ENCODE measurements at regions not wholly inside any gene's neighbourhood (a gene's known extent, or its start where the extent isn't known, plus 50 kb on each side); places are given as distances from the start of the nearest gene placed in this dataset.

DNA sequence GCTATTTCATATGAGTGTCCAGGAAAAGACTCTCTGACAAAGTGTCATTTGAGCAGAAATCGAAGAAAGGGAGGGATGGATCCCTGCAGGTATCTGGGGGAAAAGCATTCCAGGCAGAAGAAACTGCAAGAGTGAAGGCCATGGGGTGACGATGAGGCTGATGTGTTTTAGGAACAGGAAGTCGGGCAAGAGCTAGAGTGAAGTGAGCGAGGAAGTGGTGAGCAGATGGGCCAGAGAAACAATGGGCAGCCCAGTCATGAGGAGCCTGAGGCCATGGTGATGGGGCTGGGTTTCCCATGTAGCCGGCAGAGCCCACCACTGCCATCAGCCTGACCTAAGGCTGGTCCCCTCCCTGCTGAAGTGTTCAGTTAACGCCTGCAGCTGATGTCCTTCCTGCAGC lies 150.2 kb downstream of the TNFSF13B start:
- Histone ChIP-seq H3K27ac (ENCODE audit: low read depth, low read length, poor library complexity, severe bottlenecking) (no peak overlapping the region), H4K20me1 (ENCODE audit: insufficient read depth, low read length) (no peaks in the 10 kb centered on the region), H3K27me3 (ENCODE audit: insufficient read depth, low read length) (no peaks in the 10 kb centered on the region; the same call in 1 of the 2 replicates), H3K9me2 (ENCODE audit: low read depth, low read length) (no peaks in the 10 kb centered on the region), H3K4me1 (ENCODE audit: insufficient read depth, low read length, severe bottlenecking) (no peaks in the 10 kb centered on the region), H3K79me2 (ENCODE audit: insufficient read depth, low read length) (no peaks in the 10 kb centered on the region), H3K36me3 (ENCODE audit: insufficient read depth, low read length) (no peaks in the 10 kb centered on the region), H3K9me3 (ENCODE audit: low read length) (no peaks in the 10 kb centered on the region), H3F3A (ENCODE audit: insufficient read depth, low read length) (no peaks in the 10 kb centered on the region), H3K4me3 (ENCODE audit: low read depth, low read length, poor library complexity, severe bottlenecking) (no peak overlapping the region), H2AFZ (ENCODE audit: low read length) (no peak overlapping the region), H3K4me2 (ENCODE audit: low read length) (no peak overlapping the region), H3K9ac (ENCODE audit: low read length) (no peak overlapping the region)
- TF ChIP-seq, protein P1, sequence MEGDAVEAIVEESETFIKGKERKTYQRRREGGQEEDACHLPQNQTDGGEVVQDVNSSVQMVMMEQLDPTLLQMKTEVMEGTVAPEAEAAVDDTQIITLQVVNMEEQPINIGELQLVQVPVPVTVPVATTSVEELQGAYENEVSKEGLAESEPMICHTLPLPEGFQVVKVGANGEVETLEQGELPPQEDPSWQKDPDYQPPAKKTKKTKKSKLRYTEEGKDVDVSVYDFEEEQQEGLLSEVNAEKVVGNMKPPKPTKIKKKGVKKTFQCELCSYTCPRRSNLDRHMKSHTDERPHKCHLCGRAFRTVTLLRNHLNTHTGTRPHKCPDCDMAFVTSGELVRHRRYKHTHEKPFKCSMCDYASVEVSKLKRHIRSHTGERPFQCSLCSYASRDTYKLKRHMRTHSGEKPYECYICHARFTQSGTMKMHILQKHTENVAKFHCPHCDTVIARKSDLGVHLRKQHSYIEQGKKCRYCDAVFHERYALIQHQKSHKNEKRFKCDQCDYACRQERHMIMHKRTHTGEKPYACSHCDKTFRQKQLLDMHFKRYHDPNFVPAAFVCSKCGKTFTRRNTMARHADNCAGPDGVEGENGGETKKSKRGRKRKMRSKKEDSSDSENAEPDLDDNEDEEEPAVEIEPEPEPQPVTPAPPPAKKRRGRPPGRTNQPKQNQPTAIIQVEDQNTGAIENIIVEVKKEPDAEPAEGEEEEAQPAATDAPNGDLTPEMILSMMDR (IDR thresholded peaks at IDR 0.05; ENCODE audit: low read length) = no peak
- no peak for TF ChIP-seq EZH2 (IDR thresholded peaks at IDR 0.05; ENCODE audit: borderline replicate concordance, low read length)

DNA sequence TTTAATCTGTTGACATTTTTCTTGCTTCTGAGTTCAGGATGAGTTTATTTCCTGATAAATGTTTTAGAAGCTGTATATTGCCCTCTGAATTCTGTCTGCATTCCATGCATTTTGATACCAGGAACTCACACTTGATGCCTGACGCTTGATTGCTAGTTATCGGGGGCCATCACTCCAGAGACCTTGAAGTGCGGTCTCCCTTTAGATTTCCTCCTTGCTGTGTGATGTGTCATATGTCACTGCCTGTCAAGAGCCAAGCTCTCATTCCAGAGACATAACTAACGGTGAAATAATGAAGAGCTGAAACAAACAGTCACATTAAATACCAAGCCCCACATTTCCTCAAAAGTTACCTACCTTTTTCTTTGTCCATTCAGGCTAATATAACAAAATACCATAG lies 155.5 kb downstream of the TNFSF13B start:
- TF ChIP-seq, protein P1 (IDR thresholded peaks at IDR 0.05; ENCODE audit: low read length) = no peak
- no peak for TF ChIP-seq EZH2 (IDR thresholded peaks at IDR 0.05; ENCODE audit: borderline replicate concordance, low read length)
- Histone ChIP-seq H3K9me2 (ENCODE audit: low read depth, low read length) (no peaks in the 10 kb centered on the region), H3K9me3 (ENCODE audit: low read length) (no peaks in the 10 kb centered on the region)

DNA sequence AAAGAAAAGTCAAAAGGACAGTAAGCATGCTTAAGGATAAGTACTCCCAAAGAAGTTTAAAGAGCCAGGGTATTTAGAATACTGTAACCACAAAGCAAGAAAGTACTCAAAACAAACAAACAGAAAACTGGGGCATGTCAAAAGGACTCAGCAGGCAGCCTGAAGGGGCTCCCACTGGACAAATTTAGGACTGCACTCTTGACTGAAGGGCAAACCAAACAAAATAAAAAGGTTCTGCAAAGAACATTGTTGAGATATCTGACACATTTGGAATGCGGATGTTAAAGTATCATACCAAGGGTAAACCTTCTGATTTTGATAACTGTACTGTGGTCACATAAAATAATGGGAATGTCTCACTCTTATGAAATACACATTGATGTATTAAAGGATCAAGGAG lies 157.4 kb downstream of the TNFSF13B start:
- no peaks in the 10 kb centered on the region for H3K4me1 ChIP-seq (ENCODE audit: insufficient read depth, low read length, severe bottlenecking)
- TF ChIP-seq, protein P1 (IDR thresholded peaks at IDR 0.05; ENCODE audit: low read length) = no peak
- no peaks in the 10 kb centered on the region for H4K20me1 ChIP-seq (ENCODE audit: insufficient read depth, low read length)
- H2AFZ ChIP-seq (ENCODE audit: low read length) = no peak overlapping the region
- H3K9me3 ChIP-seq (ENCODE audit: low read length) = no peaks in the 10 kb centered on the region
- H3K4me2 ChIP-seq (ENCODE audit: low read length) = no peak overlapping the region
- no peaks in the 10 kb centered on the region for H3K36me3 ChIP-seq (ENCODE audit: insufficient read depth, low read length)
- no peaks in the 10 kb centered on the region for H3K79me2 ChIP-seq (ENCODE audit: insufficient read depth, low read length)
- H3K9me2 ChIP-seq (ENCODE audit: low read depth, low read length) = no peaks in the 10 kb centered on the region
- no peak overlapping the region for H3K9ac ChIP-seq (ENCODE audit: low read length)
- H3K4me3 ChIP-seq (ENCODE audit: low read depth, low read length, poor library complexity, severe bottlenecking) = no peak overlapping the region
- no peak overlapping the region for H3K27ac ChIP-seq (ENCODE audit: low read depth, low read length, poor library complexity, severe bottlenecking)
- H3F3A ChIP-seq (ENCODE audit: insufficient read depth, low read length) = no peaks in the 10 kb centered on the region
- 0 out of 2 replicates have a peak, but pooled peaks cover 8% of the 10 kb centered on the region for H3K27me3 ChIP-seq (ENCODE audit: insufficient read depth, low read length)

More for the DNA sequence above, 155.5 kb downstream of the TNFSF13B start:
- no peak overlapping the region for H2AFZ ChIP-seq (ENCODE audit: low read length)
- H3K4me1 ChIP-seq (ENCODE audit: insufficient read depth, low read length, severe bottlenecking) = no peaks in the 10 kb centered on the region
- H3K4me3 ChIP-seq (ENCODE audit: low read depth, low read length, poor library complexity, severe bottlenecking) = no peak overlapping the region
- no peak overlapping the region for H3K4me2 ChIP-seq (ENCODE audit: low read length)
- no peaks in the 10 kb centered on the region for H3F3A ChIP-seq (ENCODE audit: insufficient read depth, low read length)
- H3K36me3 ChIP-seq (ENCODE audit: insufficient read depth, low read length) = no peaks in the 10 kb centered on the region
- H3K79me2 ChIP-seq (ENCODE audit: insufficient read depth, low read length) = no peaks in the 10 kb centered on the region
- H3K27ac ChIP-seq (ENCODE audit: low read depth, low read length, poor library complexity, severe bottlenecking) = no peak overlapping the region
- H3K27me3 ChIP-seq (ENCODE audit: insufficient read depth, low read length) = peaks cover 8% of the 10 kb centered on the region; the same call in 1 of the 2 replicates
- no peaks in the 10 kb centered on the region for H4K20me1 ChIP-seq (ENCODE audit: insufficient read depth, low read length)
- no peak overlapping the region for H3K9ac ChIP-seq (ENCODE audit: low read length)

All from OCI-LY1 (cell line).